ENCODE measurements at regions not wholly inside any gene's neighbourhood (a gene's known extent, or its start where the extent isn't known, plus 50 kb on each side); places are given as distances from the start of the nearest gene placed in this dataset.

DNA sequence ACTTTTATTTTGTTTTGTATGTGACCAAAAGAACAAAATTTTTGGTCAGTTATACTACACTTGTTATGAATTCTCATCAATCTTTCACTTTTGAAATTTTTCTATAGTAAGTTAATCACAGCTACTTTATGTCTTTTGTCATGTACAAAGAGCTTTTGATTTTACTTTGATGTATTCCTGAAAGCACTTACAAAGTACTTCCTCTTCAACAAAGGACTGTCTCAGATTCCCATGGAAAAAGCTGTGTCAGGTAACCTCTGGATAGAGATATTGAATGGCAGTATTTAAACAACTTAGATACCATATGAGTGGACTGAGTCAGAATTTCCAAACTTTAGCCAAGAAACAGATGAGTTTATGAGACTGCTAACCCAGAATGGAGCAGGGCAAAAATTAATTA lies 689.3 kb upstream of the ATXN8OS start:
- Histone ChIP-seq H3K27ac (ENCODE audit: low read length) (no peak overlapping the region), H3K36me3 (ENCODE audit: control insufficient read depth, insufficient read depth, low read length) (no peaks in the 10 kb centered on the region), H3K4me1 (ENCODE audit: control insufficient read depth, insufficient read depth, low read length) (no peaks in the 10 kb centered on the region), H3K27me3 (ENCODE audit: control insufficient read depth, insufficient read depth, low read length) (no peaks in the 10 kb centered on the region), H3K4me3 (ENCODE audit: low read length) (no peak overlapping the region), H3K9me3 (ENCODE audit: control insufficient read depth, insufficient read depth, low read length) (peaks cover 20% of the 10 kb centered on the region)
- H3K4me1 Mint-ChIP-seq: no peaks in the 10 kb centered on the region
- peaks cover 14 to 17% of the 10 kb centered on the region in 2 donors for H3K9me3 Mint-ChIP-seq
- intact Hi-C loops (cut with micrococcal nuclease): loop anchor here (10.0 kb wide), 1 partner anchor 56 kb away; no protein-coding TSS in a partner anchor
- H3K27ac Mint-ChIP-seq: no peak overlapping the region
- TF ChIP-seq, protein P1, sequence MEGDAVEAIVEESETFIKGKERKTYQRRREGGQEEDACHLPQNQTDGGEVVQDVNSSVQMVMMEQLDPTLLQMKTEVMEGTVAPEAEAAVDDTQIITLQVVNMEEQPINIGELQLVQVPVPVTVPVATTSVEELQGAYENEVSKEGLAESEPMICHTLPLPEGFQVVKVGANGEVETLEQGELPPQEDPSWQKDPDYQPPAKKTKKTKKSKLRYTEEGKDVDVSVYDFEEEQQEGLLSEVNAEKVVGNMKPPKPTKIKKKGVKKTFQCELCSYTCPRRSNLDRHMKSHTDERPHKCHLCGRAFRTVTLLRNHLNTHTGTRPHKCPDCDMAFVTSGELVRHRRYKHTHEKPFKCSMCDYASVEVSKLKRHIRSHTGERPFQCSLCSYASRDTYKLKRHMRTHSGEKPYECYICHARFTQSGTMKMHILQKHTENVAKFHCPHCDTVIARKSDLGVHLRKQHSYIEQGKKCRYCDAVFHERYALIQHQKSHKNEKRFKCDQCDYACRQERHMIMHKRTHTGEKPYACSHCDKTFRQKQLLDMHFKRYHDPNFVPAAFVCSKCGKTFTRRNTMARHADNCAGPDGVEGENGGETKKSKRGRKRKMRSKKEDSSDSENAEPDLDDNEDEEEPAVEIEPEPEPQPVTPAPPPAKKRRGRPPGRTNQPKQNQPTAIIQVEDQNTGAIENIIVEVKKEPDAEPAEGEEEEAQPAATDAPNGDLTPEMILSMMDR (IDR thresholded peaks at IDR 0.05): no peak
- peaks cover 24% of the 10 kb centered on the region for H3K36me3 Mint-ChIP-seq
- no peaks in the 10 kb centered on the region for H3K27me3 Mint-ChIP-seq (ENCODE audit: low read depth in 2 of 2)
- no peak overlapping the region for H3K4me3 Mint-ChIP-seq
- no peak for DNase-seq
- ATAC-seq: no peak

DNA sequence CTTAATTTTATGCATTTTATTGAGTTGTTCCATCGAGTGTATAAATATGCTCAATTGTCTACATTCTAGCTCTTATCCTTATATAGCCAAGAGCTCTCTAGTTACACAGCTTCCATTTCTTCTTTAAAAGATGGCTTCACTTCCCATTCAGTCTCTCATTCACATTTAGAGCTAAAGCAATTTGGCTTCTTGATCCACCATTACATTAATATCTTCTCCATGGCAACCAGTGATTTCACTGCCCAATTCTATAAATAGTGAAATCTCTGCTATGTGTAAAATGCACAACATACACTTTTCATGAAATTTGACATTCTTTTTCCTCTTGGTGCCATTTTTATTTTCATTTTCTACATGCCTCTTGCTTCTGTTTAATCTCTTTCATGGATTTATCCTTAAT lies 696.9 kb upstream of the ATXN8OS start:
- no peak for ATAC-seq
- H3K4me1 Mint-ChIP-seq: no peaks in the 10 kb centered on the region
- no peaks in the 10 kb centered on the region for H3K27me3 Mint-ChIP-seq (ENCODE audit: low read depth in 2 of 2)
- H3K27ac Mint-ChIP-seq: no peak overlapping the region
- Histone ChIP-seq H3K27ac (ENCODE audit: low read length) (no peak overlapping the region), H3K36me3 (ENCODE audit: control insufficient read depth, insufficient read depth, low read length) (no peaks in the 10 kb centered on the region), H3K9me3 (ENCODE audit: control insufficient read depth, insufficient read depth, low read length) (peaks cover 17% of the 10 kb centered on the region), H3K4me1 (ENCODE audit: control insufficient read depth, insufficient read depth, low read length) (no peaks in the 10 kb centered on the region), H3K4me3 (ENCODE audit: low read length) (no peak overlapping the region), H3K27me3 (ENCODE audit: control insufficient read depth, insufficient read depth, low read length) (no peaks in the 10 kb centered on the region)
- H3K36me3 Mint-ChIP-seq: peaks cover 8% of the 10 kb centered on the region
- intact Hi-C loops (cut with micrococcal nuclease): loop anchor here (10.0 kb wide), 1 partner anchor 64 kb away; no protein-coding TSS in a partner anchor
- DNase-seq: no peak
- H3K4me3 Mint-ChIP-seq: no peak overlapping the region
- 100% methylated on average over 1 of the region's 1 CpG for WGBS (ENCODE audit: insufficient coverage)
- TF ChIP-seq, protein P1 (IDR thresholded peaks at IDR 0.05): no peak
- peaks cover 16 to 23% of the 10 kb centered on the region in 2 donors for H3K9me3 Mint-ChIP-seq

DNA sequence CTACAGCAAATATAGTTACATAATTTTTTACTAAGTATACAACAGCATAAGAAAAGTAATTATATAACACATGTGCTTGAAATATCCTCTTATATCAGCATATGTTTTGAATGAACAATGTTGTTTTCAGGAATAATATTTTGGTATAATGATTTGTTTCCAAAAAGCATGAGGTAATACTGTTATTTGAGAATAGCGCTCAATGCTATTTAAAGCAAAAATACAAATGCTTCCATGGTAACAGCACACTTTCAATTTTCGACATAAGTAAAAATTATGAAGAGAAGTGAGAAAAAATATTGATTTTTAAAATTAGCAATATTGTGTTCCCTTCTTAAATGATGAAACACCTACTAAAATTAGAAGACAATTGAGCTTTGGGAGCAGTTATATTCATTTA lies 715.9 kb upstream of the ATXN8OS start:
- Mint-ChIP-seq H3K27me3 (ENCODE audit: low read depth in 2 of 2) (no peaks in the 10 kb centered on the region), H3K36me3 (no peaks in the 10 kb centered on the region), H3K27ac (no peak overlapping the region), H3K4me3 (no peak overlapping the region), H3K9me3 (peaks cover 10 to 27% of the 10 kb centered on the region in 2 donors), H3K4me1 (no peaks in the 10 kb centered on the region)
- no peaks in the 10 kb centered on the region for H3K4me1 ChIP-seq (ENCODE audit: control insufficient read depth, insufficient read depth, low read length)
- H3K27ac ChIP-seq (ENCODE audit: low read length): no peak overlapping the region
- TF ChIP-seq, protein P1 (IDR thresholded peaks at IDR 0.05): no peak
- H3K9me3 ChIP-seq (ENCODE audit: control insufficient read depth, insufficient read depth, low read length): no peaks in the 10 kb centered on the region
- no peak for ATAC-seq
- no CpG with 5 or more reads among the region's 2 CpGs for WGBS (ENCODE audit: insufficient coverage)
- DNase-seq: no peak
- H3K27me3 ChIP-seq (ENCODE audit: control insufficient read depth, insufficient read depth, low read length): no peaks in the 10 kb centered on the region
- intact Hi-C loops (cut with micrococcal nuclease): no loop called here
- H3K36me3 ChIP-seq (ENCODE audit: control insufficient read depth, insufficient read depth, low read length): no peaks in the 10 kb centered on the region
- no peak overlapping the region for H3K4me3 ChIP-seq (ENCODE audit: low read length)

DNA sequence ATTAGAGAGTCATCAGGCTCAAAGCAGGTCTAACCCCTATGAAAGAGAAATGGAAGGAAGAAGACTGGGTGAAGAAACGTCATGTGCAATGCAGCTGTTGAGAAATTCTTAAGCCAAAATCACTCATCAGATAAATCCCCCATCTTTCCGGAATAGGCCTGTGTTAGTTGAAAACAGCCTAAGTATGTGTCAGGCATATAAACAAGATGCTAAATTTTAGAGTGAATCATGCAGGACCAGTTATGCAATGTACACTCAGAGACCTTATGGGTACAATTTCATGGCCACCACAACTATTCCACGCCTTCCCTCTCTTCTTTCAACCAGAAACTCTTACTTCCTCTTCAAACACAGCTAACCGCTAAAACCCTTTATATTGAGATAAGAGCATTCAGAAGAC lies 717.7 kb upstream of the ATXN8OS start:
- TF ChIP-seq, protein P1 (IDR thresholded peaks at IDR 0.05): no peak
- no peaks in the 10 kb centered on the region for H3K36me3 Mint-ChIP-seq
- no peaks in the 10 kb centered on the region for H3K27me3 ChIP-seq (ENCODE audit: control insufficient read depth, insufficient read depth, low read length)
- H3K4me3 Mint-ChIP-seq: no peak overlapping the region
- H3K9me3 Mint-ChIP-seq: peaks cover 6 to 23% of the 10 kb centered on the region in 2 donors
- WGBS (ENCODE audit: insufficient coverage): 72% methylated on average over 3 of the region's 4 CpGs
- no peak overlapping the region for H3K27ac ChIP-seq (ENCODE audit: low read length)
- H3K27ac Mint-ChIP-seq: no peak overlapping the region
- no peaks in the 10 kb centered on the region for H3K36me3 ChIP-seq (ENCODE audit: control insufficient read depth, insufficient read depth, low read length)
- H3K9me3 ChIP-seq (ENCODE audit: control insufficient read depth, insufficient read depth, low read length): peaks cover 6% of the 10 kb centered on the region
- H3K4me1 Mint-ChIP-seq: no peaks in the 10 kb centered on the region
- no peaks in the 10 kb centered on the region for H3K4me1 ChIP-seq (ENCODE audit: control insufficient read depth, insufficient read depth, low read length)
- no peaks in the 10 kb centered on the region for H3K27me3 Mint-ChIP-seq (ENCODE audit: low read depth in 2 of 2)
- intact Hi-C loops (cut with micrococcal nuclease): no loop called here
- ATAC-seq: peak in 1 of 3 donors; percentile 86
- no peak overlapping the region for H3K4me3 ChIP-seq (ENCODE audit: low read length)
- DNase-seq: no peak

All from natural killer cell (primary cell).